Stimulated activated effector memory CD8-positive, alpha-beta T cell treated with anti-CD3 and anti-CD28 coated beads, Interleukin-12 subunit alpha, Interleukin-12 subunit beta, amount 100 ng/mL, for 72 hours (primary cell): ENCODE measurements at regions not wholly inside any gene's neighbourhood (a gene's known extent, or its start where the extent isn't known, plus 50 kb on each side); places are given as distances from the start of the nearest gene placed in this dataset.

Experiments used
- ATAC-seq: fragments of 150-1000 bp; cut with Tn5 transposase; 2 replicates; pipeline ENCODE4 v1.10.0; 2021
- DNase-seq, 2 donors: peaks; one replicate each; pipeline ENCODE4 v3.0.0; 2021 to 2022; ENCODE audit warnings: low spot score in 2 of 2
- H3K27ac Mint-ChIP-seq: one replicate; pipeline ENCODE4 v1.8.0; 2022; ENCODE audit warnings: mild to moderate bottlenecking, mixed read lengths
- H3K36me3 Mint-ChIP-seq: one replicate; pipeline ENCODE4 v1.8.0; 2022; ENCODE audit warnings: mild to moderate bottlenecking, mixed read lengths
- H3K4me1 Mint-ChIP-seq: one replicate; pipeline ENCODE4 v1.8.0; 2022; ENCODE audit warnings: mixed read lengths
- H3K4me3 Mint-ChIP-seq: one replicate; pipeline ENCODE4 v1.8.0; 2022; ENCODE audit warnings: mild to moderate bottlenecking, mixed read lengths
- H3K9me3 Mint-ChIP-seq: one replicate; pipeline ENCODE4 v1.8.0; 2022; ENCODE audit warnings: mixed read lengths

GRCh38 chr10:125343118-125343925, 183.0 kb upstream of the CTBP2 start:
- no peak overlapping the region for H3K27ac Mint-ChIP-seq
- no peaks in the 10 kb centered on the region for H3K4me1 Mint-ChIP-seq
- no peak for ATAC-seq
- no peaks in the 10 kb centered on the region for H3K36me3 Mint-ChIP-seq
- no peak overlapping the region for H3K4me3 Mint-ChIP-seq
- DNase-seq, result no peak
- H3K9me3 Mint-ChIP-seq, result no peaks in the 10 kb centered on the region

- H3K4me3 Mint-ChIP-seq, result no peak overlapping the region
- H3K9me3 Mint-ChIP-seq, result no peaks in the 10 kb centered on the region
- DNase-seq, result no peak
- no peaks in the 10 kb centered on the region for H3K4me1 Mint-ChIP-seq
- no peak overlapping the region for H3K27ac Mint-ChIP-seq
- H3K36me3 Mint-ChIP-seq, result no peaks in the 10 kb centered on the region
- ATAC-seq, result no peak
Measured at GRCh38 chr10:125341611-125342010, 181.2 kb upstream of the CTBP2 start.

GRCh38 chr10:125340903-125341302, 180.5 kb upstream of the CTBP2 start:
- DNase-seq, result no peak
- Mint-ChIP-seq H3K4me3 (no peak overlapping the region), H3K4me1 (no peaks in the 10 kb centered on the region)

GRCh38 chr10:125337510-125337909, 177.1 kb upstream of the CTBP2 start:
- H3K4me3 Mint-ChIP-seq, result no peak overlapping the region
- ATAC-seq, result no peak
- no peaks in the 10 kb centered on the region for H3K36me3 Mint-ChIP-seq

More at GRCh38 chr10:125340903-125341302, 180.5 kb upstream of the CTBP2 start:
- Mint-ChIP-seq H3K9me3 (no peaks in the 10 kb centered on the region), H3K36me3 (no peaks in the 10 kb centered on the region), H3K27ac (no peak overlapping the region)
- no peak for ATAC-seq

GRCh38 chr10:125334545-125334944, 174.2 kb upstream of the CTBP2 start:
- DNase-seq (no peak), ATAC-seq (no peak)
- Mint-ChIP-seq H3K4me1 (no peaks in the 10 kb centered on the region), H3K36me3 (no peaks in the 10 kb centered on the region), H3K4me3 (no peak overlapping the region), H3K9me3 (peaks cover 3% of the 10 kb centered on the region), H3K27ac (no peak overlapping the region)

More at GRCh38 chr10:125337510-125337909, 177.1 kb upstream of the CTBP2 start:
- Mint-ChIP-seq H3K4me1 (no peaks in the 10 kb centered on the region), H3K27ac (no peak overlapping the region), H3K9me3 (peaks cover 3% of the 10 kb centered on the region)
- no peak for DNase-seq

- Mint-ChIP-seq H3K4me1 (no peaks in the 10 kb centered on the region), H3K36me3 (no peaks in the 10 kb centered on the region), H3K27ac (no peak overlapping the region), H3K9me3 (peaks cover 3% of the 10 kb centered on the region), H3K4me3 (no peak overlapping the region)
- DNase-seq, result no peak
- ATAC-seq, result no peak
Measured at GRCh38 chr10:125333769-125334168, 173.4 kb upstream of the CTBP2 start.

- Mint-ChIP-seq H3K36me3 (no peaks in the 10 kb centered on the region), H3K4me1 (no peaks in the 10 kb centered on the region), H3K9me3 (peaks cover 4% of the 10 kb centered on the region), H3K27ac (no peak overlapping the region), H3K4me3 (no peak overlapping the region)
- DNase-seq (no peak), ATAC-seq (no peak)
Measured at GRCh38 chr10:125333209-125333591, 172.8 kb upstream of the CTBP2 start.

- Mint-ChIP-seq H3K4me1 (no peaks in the 10 kb centered on the region), H3K36me3 (no peaks in the 10 kb centered on the region), H3K27ac (no peak overlapping the region), H3K4me3 (no peak overlapping the region), H3K9me3 (peaks cover 5% of the 10 kb centered on the region)
- DNase-seq, result no peak
- no peak for ATAC-seq
Measured at GRCh38 chr10:125332548-125333208, 172.3 kb upstream of the CTBP2 start.

GRCh38 chr10:125331056-125331455, 170.7 kb upstream of the CTBP2 start:
- DNase-seq (no peak), ATAC-seq (no peak)
- Mint-ChIP-seq H3K27ac (no peak overlapping the region), H3K9me3 (peaks cover 8% of the 10 kb centered on the region), H3K4me1 (no peaks in the 10 kb centered on the region), H3K36me3 (no peaks in the 10 kb centered on the region), H3K4me3 (no peak overlapping the region)

GRCh38 chr10:125329056-125329455, 168.7 kb upstream of the CTBP2 start:
- Mint-ChIP-seq H3K9me3 (peaks cover 14% of the 10 kb centered on the region), H3K36me3 (no peaks in the 10 kb centered on the region), H3K4me1 (no peaks in the 10 kb centered on the region), H3K4me3 (no peak overlapping the region), H3K27ac (no peak overlapping the region)
- ATAC-seq, result no peak
- no peak for DNase-seq

- Mint-ChIP-seq H3K4me1 (no peaks in the 10 kb centered on the region), H3K9me3 (peaks cover 20% of the 10 kb centered on the region), H3K4me3 (no peak overlapping the region), H3K27ac (no peak overlapping the region), H3K36me3 (no peaks in the 10 kb centered on the region)
- DNase-seq, result no peak
- ATAC-seq, result no peak
Measured at GRCh38 chr10:125325326-125325725, 165.0 kb upstream of the CTBP2 start.

- no peak overlapping the region for H3K4me3 Mint-ChIP-seq
- no peaks in the 10 kb centered on the region for H3K9me3 Mint-ChIP-seq
- ATAC-seq, result no peak
- H3K27ac Mint-ChIP-seq, result no peak overlapping the region
- H3K36me3 Mint-ChIP-seq, result no peaks in the 10 kb centered on the region
- no peak for DNase-seq
- no peaks in the 10 kb centered on the region for H3K4me1 Mint-ChIP-seq
Measured at GRCh38 chr10:125316436-125316835, 156.1 kb upstream of the CTBP2 start.

- H3K9me3 Mint-ChIP-seq, result peaks cover 2% of the 10 kb centered on the region
- no peak overlapping the region for H3K27ac Mint-ChIP-seq
- H3K4me3 Mint-ChIP-seq, result no peak overlapping the region
- no peaks in the 10 kb centered on the region for H3K36me3 Mint-ChIP-seq
- no peaks in the 10 kb centered on the region for H3K4me1 Mint-ChIP-seq
- ATAC-seq (no peak), DNase-seq (no peak)
Measured at GRCh38 chr10:125300937-125301336, 140.6 kb upstream of the CTBP2 start.

GRCh38 chr10:125299461-125299860, 139.1 kb upstream of the CTBP2 start:
- Mint-ChIP-seq H3K4me3 (no peak overlapping the region), H3K4me1 (no peaks in the 10 kb centered on the region), H3K27ac (no peak overlapping the region), H3K9me3 (peaks cover 2% of the 10 kb centered on the region), H3K36me3 (no peaks in the 10 kb centered on the region)
- no peak for ATAC-seq
- DNase-seq, result no peak

- Mint-ChIP-seq H3K9me3 (peaks cover 2% of the 10 kb centered on the region), H3K27ac (no peak overlapping the region), H3K36me3 (no peaks in the 10 kb centered on the region), H3K4me1 (no peaks in the 10 kb centered on the region), H3K4me3 (no peak overlapping the region)
- DNase-seq (no peak), ATAC-seq (no peak)
Measured at GRCh38 chr10:125296598-125296997, 136.2 kb upstream of the CTBP2 start.

- H3K27ac Mint-ChIP-seq, result no peak overlapping the region
- ATAC-seq, result no peak
- H3K9me3 Mint-ChIP-seq, result peaks cover 5% of the 10 kb centered on the region
- H3K4me1 Mint-ChIP-seq, result no peaks in the 10 kb centered on the region
- H3K36me3 Mint-ChIP-seq, result no peaks in the 10 kb centered on the region
- no peak overlapping the region for H3K4me3 Mint-ChIP-seq
- DNase-seq, result no peak
Measured at GRCh38 chr10:125294109-125294508, 133.7 kb upstream of the CTBP2 start.
